ENCODE measurements at regions not wholly inside any gene's neighbourhood (a gene's known extent, or its start where the extent isn't known, plus 50 kb on each side); places are given as distances from the start of the nearest gene placed in this dataset.

GRCh38 chr6:160808263-160808662 is 106.2 kb downstream of the PLG start:
- H2BK120ac ChIP-seq (ENCODE audit: low read depth, low read length), result no peak overlapping the region
- in situ Hi-C loops (cut with MboI; ENCODE audit: low sequenced_read_pairs) (no loop called here), dilution Hi-C loops (cut with HindIII; ENCODE audit: low sequenced_read_pairs, unreplicated experiment) (no loop called here), intact Hi-C loops (cut with micrococcal nuclease) (no loop called here)
- H4K5ac ChIP-seq (ENCODE audit: low read depth, low read length), result no peak overlapping the region
- ChIA-PET CTCF (no interaction called here), POLR2A (ENCODE audit: unreplicated experiment) (no interaction called here)
- H3K18ac ChIP-seq (ENCODE audit: low read depth, low read length), result no peak overlapping the region
- no peaks in the 10 kb centered on the region for H3K36me3 ChIP-seq (ENCODE audit: control insufficient read depth, insufficient read depth, low read length)
- no peak overlapping the region for H4K91ac ChIP-seq (ENCODE audit: insufficient read depth, low read depth, low read length)
- no peak overlapping the region for H3K14ac ChIP-seq (replicated peaks; ENCODE audit: low read depth, low read length)
- H4K20me1 ChIP-seq (ENCODE audit: insufficient read depth, low read length), result no peaks in the 10 kb centered on the region
- no peak overlapping the region for H3K4ac ChIP-seq (ENCODE audit: low read depth, low read length)
- no CpG with 5 or more reads among the region's 2 CpGs for WGBS, 2 experiments (ENCODE audit: extremely low coverage in 2 of 2, insufficient read length in 1 of 2)
- H2AFZ ChIP-seq (replicated peaks; ENCODE audit: low read length, poor library complexity), result no peak overlapping the region
- H3K9me3 ChIP-seq (ENCODE audit: control insufficient read depth, insufficient read depth, low read length), result peaks cover 4% of the 10 kb centered on the region; the same call in 1 of the 2 replicates
- H3K27ac ChIP-seq (ENCODE audit: insufficient read depth, low read length), result no peak overlapping the region
- no peaks in the 10 kb centered on the region for H3K9me1 ChIP-seq (ENCODE audit: insufficient read depth, low read length)
- H3K79me1 ChIP-seq (ENCODE audit: low read depth in 1 of 2, low read length in 2 of 2), result no peaks in the 10 kb centered on the region
- no peak overlapping the region for H2BK15ac ChIP-seq (ENCODE audit: low read depth, low read length)
- H2BK5ac ChIP-seq (ENCODE audit: low read depth, low read length, poor library complexity, severe bottlenecking), result no peak overlapping the region
- H3K23ac ChIP-seq (ENCODE audit: low read depth, low read length), result no peak overlapping the region
- BruUV-seq (replicated peaks), result no TSS peak
- DNase-seq (no peak), ATAC-seq (ENCODE audit: low read depth) (no peak)
- no peak for TF ChIP-seq SMC3 (IDR thresholded peaks at IDR 0.05; ENCODE audit: low read depth, low read length)
- no peak overlapping the region for H2BK20ac ChIP-seq (ENCODE audit: low read depth, low read length)
- no peak overlapping the region for H2AK5ac ChIP-seq (ENCODE audit: low read depth, low read length)
- no peak overlapping the region for H4K8ac ChIP-seq (ENCODE audit: low read depth in 2 of 2, low read length in 2 of 2)
- H3K4me2 ChIP-seq (ENCODE audit: low read depth, low read length), result no peak overlapping the region
- no peak overlapping the region for H2AK9ac ChIP-seq (replicated peaks; ENCODE audit: low read depth, low read length, poor library complexity)
- no peak overlapping the region for H3K56ac ChIP-seq (ENCODE audit: extremely low read depth, insufficient read depth, low read length)
- H3K27me3 ChIP-seq (ENCODE audit: control insufficient read depth, insufficient read depth, low read length), result no peaks in the 10 kb centered on the region
- H3K4me1 ChIP-seq (ENCODE audit: control insufficient read depth, insufficient read depth, low read length), result no peaks in the 10 kb centered on the region
- no peak overlapping the region for H3K4me3 ChIP-seq (ENCODE audit: insufficient read depth, low read depth, low read length)
- no peak overlapping the region for H3K9ac ChIP-seq (ENCODE audit: low read depth, low read length)
